Endothelial cell of umbilical vein (primary cell): ENCODE measurements at regions not wholly inside any gene's neighbourhood (a gene's known extent, or its start where the extent isn't known, plus 50 kb on each side); places are given as distances from the start of the nearest gene placed in this dataset.

Experiments
- BruUV-seq: library from RNA; stranded (reverse); fragments of 400-500 nt; replicated peaks from 2 replicates; lab custom pipeline; 2021; lab: Mats Ljungman, UMichigan
- CTCF ChIA-PET: fragments of 300-600, 350-600 bp; sonication (Branson Sonifier 250); formaldehyde crosslinking; loops from one replicate; lab custom pipeline; 2021; ENCODE audit warnings: antibody characterized with exemption, inconsistent platforms; lab: Charles Lee
- POLR2A ChIA-PET: fragments of 300-600, 350-600 bp; sonication (Branson Sonifier 250); formaldehyde crosslinking; loops from one replicate; lab custom pipeline; 2021; ENCODE audit warnings: antibody characterized with exemption, inconsistent platforms; lab: Charles Lee
- DNase-seq: peaks from one replicate; pipeline ENCODE4 v3.0.0-alpha.2; 2011; ENCODE audit warnings: low read depth, low spot score
- FAIRE-seq: peaks from 2 replicates; lab custom pipeline; 2011; peaks lifted over from hg19 to GRCh38; lab: Jason Lieb, UNC
- H2AFZ ChIP-seq: 2 replicates; pipeline ENCODE4 v1.6.0; 2012; ENCODE audit warnings: low read depth, low read length, control low read depth, inconsistent platforms
- H3K27ac ChIP-seq: 2 replicates; pipeline ENCODE4 v1.5.1; 2011; ENCODE audit warnings: low read depth, mild to moderate bottlenecking, control low read depth, low read length, moderate library complexity; ENCODE audit not compliant: insufficient read depth
- H3K27me3 ChIP-seq, 2 experiments: 2 replicates each; pipeline versions ENCODE4 v1.6.0 to v1.6.1; 2011; ENCODE audit warnings: low read length in 2 of 2, mixed read lengths in 1 of 2; ENCODE audit not compliant: control insufficient read depth in 2 of 2, insufficient read depth in 2 of 2
- H3K36me3 ChIP-seq, 2 experiments: 2 replicates in 1 of 2; 3 replicates in 1 of 2; pipeline ENCODE4 v1.5.1; 2011; ENCODE audit warnings: low read length in 2 of 2, mild to moderate bottlenecking in 1 of 2, moderate library complexity in 1 of 2; ENCODE audit not compliant: control insufficient read depth in 2 of 2, insufficient read depth in 2 of 2; ENCODE audit errors: extremely low read depth in 1 of 2
- H3K4me1 ChIP-seq: 3 replicates; pipeline ENCODE4 v1.5.1; 2011; ENCODE audit warnings: mild to moderate bottlenecking, low read length; ENCODE audit not compliant: control insufficient read depth, insufficient read depth; ENCODE audit errors: extremely low read depth
- H3K4me2 ChIP-seq: 2 replicates; pipeline ENCODE4 v1.6.1; 2011; ENCODE audit warnings: low read length, control low read depth, mixed read lengths; ENCODE audit not compliant: insufficient read depth
- H3K4me3 ChIP-seq, 3 experiments: fragments of 200-600 bp in 1 of 3; sonication (generic), shearing (Covaris generic) in 1 of 3; replicated peaks in 1 of 3; 2 replicates each; pipeline ENCODE4 v1.5.1; 2011 to 2016; ENCODE audit warnings: control low read depth in 3 of 3, low read length in 3 of 3, mild to moderate bottlenecking in 2 of 3, inconsistent platforms in 1 of 3, low read depth in 1 of 3, moderate library complexity in 1 of 3; ENCODE audit not compliant: insufficient read depth in 1 of 3
- H3K79me2 ChIP-seq: 2 replicates; pipeline ENCODE4 v1.6.0; 2012; ENCODE audit warnings: low read length, inconsistent platforms; ENCODE audit not compliant: control insufficient read depth, insufficient read depth
- H3K9ac ChIP-seq: replicated peaks from 2 replicates; pipeline ENCODE3; 2011; ENCODE audit warnings: low read length, control low read depth; ENCODE audit not compliant: insufficient read depth; ENCODE audit errors: extremely low read depth
- H3K9me1 ChIP-seq: replicated peaks from 3 replicates; pipeline ENCODE4 v1.6.0; 2011; ENCODE audit warnings: mild to moderate bottlenecking, low read length; ENCODE audit not compliant: control insufficient read depth, insufficient read depth; ENCODE audit errors: extremely low read depth
- H3K9me3 ChIP-seq: replicated peaks from 2 replicates; pipeline ENCODE4 v1.5.1; 2012; ENCODE audit warnings: low read length, inconsistent platforms; ENCODE audit not compliant: control insufficient read depth, insufficient read depth
- H4K20me1 ChIP-seq: replicated peaks from 2 replicates; pipeline ENCODE3; 2011; ENCODE audit warnings: mild to moderate bottlenecking, low read length; ENCODE audit not compliant: control insufficient read depth, insufficient read depth; ENCODE audit errors: extremely low read depth
- EZH2 ChIP-seq: IDR thresholded peaks from 2 replicates; pipeline ENCODE4 v1.6.1; 2012; ENCODE audit warnings: borderline replicate concordance, low read depth, mild to moderate bottlenecking, moderate library complexity, low read length, inconsistent platforms; ENCODE audit not compliant: severe bottlenecking
- FOS ChIP-seq: IDR thresholded peaks from 2 replicates; pipeline ENCODE4 v1.6.1; 2011; ENCODE audit warnings: mild to moderate bottlenecking, low read length, moderate library complexity, borderline replicate concordance; ENCODE audit not compliant: insufficient read depth
- GATA2 ChIP-seq: IDR thresholded peaks from 2 replicates; pipeline ENCODE4 v1.7.0; 2011; ENCODE audit warnings: low read depth, mild to moderate bottlenecking, moderate library complexity, mixed read lengths, low read length; ENCODE audit not compliant: insufficient read length, insufficient read depth
- JUN ChIP-seq: IDR thresholded peaks from 2 replicates; pipeline ENCODE4 v1.6.1; 2011; ENCODE audit warnings: borderline replicate concordance, low read depth; ENCODE audit not compliant: insufficient read length, insufficient read depth
- MYC ChIP-seq: IDR thresholded peaks from one replicate; pipeline ENCODE4 v1.6.1; 2011; ENCODE audit warnings: mild to moderate bottlenecking, low read depth, low read length
- POLR2A ChIP-seq: IDR thresholded peaks from 2 replicates; pipeline ENCODE4 v1.6.1; 2012; ENCODE audit warnings: low read depth, mild to moderate bottlenecking, control low read depth, low read length
- POLR2AphosphoS5 ChIP-seq: IDR thresholded peaks from 2 replicates; pipeline ENCODE4 v1.6.1; 2012; ENCODE audit warnings: low read depth, mild to moderate bottlenecking, control low read depth, low read length, moderate library complexity; ENCODE audit not compliant: insufficient read depth
- dilution Hi-C: fragments of 300-500 bp; cut with MboI; formaldehyde crosslinking; loops from one replicate; pipeline ENCODE4 v1.15.0; 2019; ENCODE audit warnings: low sequenced_read_pairs; ENCODE audit not compliant: extremely low pct_ligation_motif_present
- intact Hi-C: fragments of 100-400 bp; cut with micrococcal nuclease; formaldehyde crosslinking; loops from one replicate; pipeline ENCODE4 v1.10.0; 2022
- TF ChIP-seq, protein P1 (sequence below): IDR thresholded peaks from 2 replicates; pipeline ENCODE4 v1.6.1; 2011; ENCODE audit not compliant: insufficient read depth, insufficient read length
- TF ChIP-seq, protein P2 (sequence below), 2 donors: IDR thresholded peaks; 1 replicate in 1 of 2; 2 replicates in 1 of 2; pipeline ENCODE4 v1.5.1; 2011; ENCODE audit warnings: low read length in 2 of 2, mild to moderate bottlenecking in 2 of 2, moderate library complexity in 2 of 2, control low read depth in 1 of 2, inconsistent platforms in 1 of 2, low read depth in 1 of 2; ENCODE audit not compliant: insufficient read depth in 1 of 2; ENCODE audit errors: extremely low read depth in 1 of 2

DNA sequence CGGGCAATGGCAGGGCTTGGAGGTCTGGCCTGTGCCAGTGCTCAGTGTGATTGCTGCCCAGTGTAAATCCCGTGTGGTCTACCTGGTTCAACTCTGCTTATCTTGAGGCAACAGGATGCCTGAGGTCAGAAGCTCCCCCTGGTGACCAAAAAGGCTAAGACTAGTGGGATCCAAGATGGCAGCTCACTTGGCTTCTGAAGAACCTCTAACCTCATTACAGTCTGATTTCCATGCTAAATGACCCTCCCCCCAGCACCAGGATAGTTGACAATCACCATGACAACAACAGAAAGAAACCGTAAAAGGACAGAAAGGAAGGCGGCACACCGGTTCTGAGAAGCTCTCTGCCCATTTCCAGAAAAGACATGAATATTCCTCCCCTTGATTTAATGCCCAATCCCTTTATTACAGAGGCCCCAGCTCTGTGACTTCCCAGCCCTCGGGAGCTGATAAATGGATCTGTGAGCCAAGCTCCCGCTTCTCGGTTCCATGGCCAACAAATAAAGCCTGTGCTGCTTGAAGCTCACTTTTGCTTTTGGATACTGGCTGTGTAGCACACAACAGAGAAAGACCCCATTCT, 398.4 kb downstream of the CTTN start:
- Histone ChIP-seq H3K79me2 (no peaks in the 10 kb centered on the region), H3K4me3 (no peak overlapping the region), H2AFZ (no peak overlapping the region), H3K27me3 (no peaks in the 10 kb centered on the region), H3K27ac (no peak overlapping the region), H3K9me3 (peaks cover 1% of the 10 kb centered on the region), H3K36me3 (no peaks in the 10 kb centered on the region), H3K4me2 (no peak overlapping the region), H3K9me1 (no peaks in the 10 kb centered on the region), H3K4me1 (no peaks in the 10 kb centered on the region), H4K20me1 (no peaks in the 10 kb centered on the region), H3K9ac (no peak overlapping the region)
- POLR2A ChIA-PET = no interaction called here
- intact Hi-C loops (no loop called here), dilution Hi-C loops (no loop called here)
- TF ChIP-seq, protein P1, sequence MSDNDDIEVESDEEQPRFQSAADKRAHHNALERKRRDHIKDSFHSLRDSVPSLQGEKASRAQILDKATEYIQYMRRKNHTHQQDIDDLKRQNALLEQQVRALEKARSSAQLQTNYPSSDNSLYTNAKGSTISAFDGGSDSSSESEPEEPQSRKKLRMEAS = no peak
- TF ChIP-seq POLR2AphosphoS5 = no peak
- no peak for TF ChIP-seq JUN
- TF ChIP-seq, protein P2, sequence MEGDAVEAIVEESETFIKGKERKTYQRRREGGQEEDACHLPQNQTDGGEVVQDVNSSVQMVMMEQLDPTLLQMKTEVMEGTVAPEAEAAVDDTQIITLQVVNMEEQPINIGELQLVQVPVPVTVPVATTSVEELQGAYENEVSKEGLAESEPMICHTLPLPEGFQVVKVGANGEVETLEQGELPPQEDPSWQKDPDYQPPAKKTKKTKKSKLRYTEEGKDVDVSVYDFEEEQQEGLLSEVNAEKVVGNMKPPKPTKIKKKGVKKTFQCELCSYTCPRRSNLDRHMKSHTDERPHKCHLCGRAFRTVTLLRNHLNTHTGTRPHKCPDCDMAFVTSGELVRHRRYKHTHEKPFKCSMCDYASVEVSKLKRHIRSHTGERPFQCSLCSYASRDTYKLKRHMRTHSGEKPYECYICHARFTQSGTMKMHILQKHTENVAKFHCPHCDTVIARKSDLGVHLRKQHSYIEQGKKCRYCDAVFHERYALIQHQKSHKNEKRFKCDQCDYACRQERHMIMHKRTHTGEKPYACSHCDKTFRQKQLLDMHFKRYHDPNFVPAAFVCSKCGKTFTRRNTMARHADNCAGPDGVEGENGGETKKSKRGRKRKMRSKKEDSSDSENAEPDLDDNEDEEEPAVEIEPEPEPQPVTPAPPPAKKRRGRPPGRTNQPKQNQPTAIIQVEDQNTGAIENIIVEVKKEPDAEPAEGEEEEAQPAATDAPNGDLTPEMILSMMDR (IDR thresholded peaks at IDR 0.05; ENCODE audit: extremely low read depth in 1 of 2, insufficient read depth in 1 of 2, low read depth in 1 of 2, low read length in 2 of 2) = no peak
- no peak for TF ChIP-seq FOS
- no peak for TF ChIP-seq MYC
- TF ChIP-seq GATA2 = no peak
- TF ChIP-seq EZH2 = no peak
- TF ChIP-seq POLR2A = no peak
- BruUV-seq = no TSS peak
- CTCF ChIA-PET = no interaction called here
- DNase-seq (no peak), FAIRE-seq (no peak)
